ENCODE measurements at regions not wholly inside any gene's neighbourhood (a gene's known extent, or its start where the extent isn't known, plus 50 kb on each side); places are given as distances from the start of the nearest gene placed in this dataset.

DNA sequence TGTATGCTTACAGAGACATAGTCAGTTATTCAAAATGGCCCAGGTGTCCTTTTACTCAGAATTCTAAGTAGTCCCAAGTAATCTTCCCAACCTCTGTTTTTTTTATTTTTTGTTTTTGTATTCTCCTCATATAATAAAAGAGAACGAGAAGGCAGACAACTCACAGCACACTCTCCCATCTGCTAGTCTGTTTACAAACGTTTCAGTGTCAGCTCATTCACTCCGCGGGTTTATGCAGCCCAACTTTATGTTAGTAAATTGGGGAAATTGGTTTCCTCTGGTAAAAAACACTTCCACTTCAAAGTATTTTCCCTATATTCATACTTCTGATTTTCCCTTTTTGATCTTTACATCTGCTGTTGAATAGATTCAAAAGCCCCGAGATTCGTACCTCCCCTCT lies 347.2 kb downstream of the EFNA5 start:
- TF ChIP-seq SNAI2 (CRISPR knock-in tag; IDR thresholded peaks at IDR 0.05) (no peak), BACH2 (CRISPR knock-in tag; IDR thresholded peaks at IDR 0.05; ENCODE audit: borderline replicate concordance) (no peak), ESRRG (CRISPR knock-in tag; IDR thresholded peaks at IDR 0.05) (no peak)
